ENCODE measurements at regions not wholly inside any gene's neighbourhood (a gene's known extent, or its start where the extent isn't known, plus 50 kb on each side); places are given as distances from the start of the nearest gene placed in this dataset.

GRCh38 chr10:57262892-57263291 lies 901.8 kb upstream of the ZWINT start:
- no peak overlapping the region for H2AFZ ChIP-seq (ENCODE audit: low read depth)
- no peak overlapping the region for H3K4me3 ChIP-seq (IDR thresholded peaks at IDR 0.05; ENCODE audit: insufficient read depth, low read depth, low read length)
- H3K4me2 ChIP-seq: no peak overlapping the region
- H3K4me1 ChIP-seq (ENCODE audit: low read depth, poor library complexity, severe bottlenecking): no peaks in the 10 kb centered on the region
- H3K27me3 ChIP-seq (ENCODE audit: insufficient read depth, low read depth): no peaks in the 10 kb centered on the region
- no peak overlapping the region for H3K27ac ChIP-seq
- no peak for TF ChIP-seq CTCF (conservative IDR thresholded peaks at IDR 0.05; ENCODE audit: low read depth, low read length)
- H3K36me3 ChIP-seq (ENCODE audit: insufficient read depth): no peaks in the 10 kb centered on the region
- H3K79me2 ChIP-seq (ENCODE audit: insufficient read depth, low read depth): no peaks in the 10 kb centered on the region
- no peak overlapping the region for H3K9ac ChIP-seq
- H4K20me1 ChIP-seq (ENCODE audit: insufficient read depth): no peaks in the 10 kb centered on the region

GRCh38 chr10:57260175-57260574 lies 899.1 kb upstream of the ZWINT start:
- Histone ChIP-seq H3K4me2 (no peak overlapping the region), H3K79me2 (ENCODE audit: insufficient read depth, low read depth) (no peaks in the 10 kb centered on the region), H3K27ac (no peak overlapping the region), H3K36me3 (ENCODE audit: insufficient read depth) (no peaks in the 10 kb centered on the region), H3K4me1 (ENCODE audit: low read depth, poor library complexity, severe bottlenecking) (no peaks in the 10 kb centered on the region), H3K9ac (no peak overlapping the region), H3K27me3 (ENCODE audit: insufficient read depth, low read depth) (no peaks in the 10 kb centered on the region), H4K20me1 (ENCODE audit: insufficient read depth) (no peaks in the 10 kb centered on the region), H2AFZ (ENCODE audit: low read depth) (no peak overlapping the region), H3K4me3 (IDR thresholded peaks at IDR 0.05; ENCODE audit: insufficient read depth, low read depth, low read length) (no peak overlapping the region)
- TF ChIP-seq CTCF (conservative IDR thresholded peaks at IDR 0.05; ENCODE audit: low read depth, low read length): no peak

- Histone ChIP-seq H3K79me2 (ENCODE audit: insufficient read depth, low read depth) (no peaks in the 10 kb centered on the region), H3K9ac (no peak overlapping the region), H3K36me3 (ENCODE audit: insufficient read depth) (no peaks in the 10 kb centered on the region), H2AFZ (ENCODE audit: low read depth) (no peak overlapping the region), H4K20me1 (ENCODE audit: insufficient read depth) (no peaks in the 10 kb centered on the region), H3K4me3 (IDR thresholded peaks at IDR 0.05; ENCODE audit: insufficient read depth, low read depth, low read length) (no peak overlapping the region), H3K27me3 (ENCODE audit: insufficient read depth, low read depth) (no peaks in the 10 kb centered on the region), H3K27ac (no peak overlapping the region), H3K4me2 (no peak overlapping the region), H3K4me1 (ENCODE audit: low read depth, poor library complexity, severe bottlenecking) (no peaks in the 10 kb centered on the region)
- TF ChIP-seq CTCF (conservative IDR thresholded peaks at IDR 0.05; ENCODE audit: low read depth, low read length): no peak
These were observed 888.7 kb upstream of the ZWINT start for GRCh38 chr10:57249615-57250281.

GRCh38 chr10:57247271-57247670 lies 886.2 kb upstream of the ZWINT start:
- H3K27me3 ChIP-seq (ENCODE audit: insufficient read depth, low read depth): no peaks in the 10 kb centered on the region
- no peaks in the 10 kb centered on the region for H3K36me3 ChIP-seq (ENCODE audit: insufficient read depth)

More at GRCh38 chr10:57247271-57247670, 886.2 kb upstream of the ZWINT start:
- Histone ChIP-seq H3K9ac (no peak overlapping the region), H4K20me1 (ENCODE audit: insufficient read depth) (no peaks in the 10 kb centered on the region), H3K27ac (no peak overlapping the region), H3K4me1 (ENCODE audit: low read depth, poor library complexity, severe bottlenecking) (no peaks in the 10 kb centered on the region), H2AFZ (ENCODE audit: low read depth) (no peak overlapping the region), H3K4me2 (no peak overlapping the region), H3K79me2 (ENCODE audit: insufficient read depth, low read depth) (no peaks in the 10 kb centered on the region), H3K4me3 (IDR thresholded peaks at IDR 0.05; ENCODE audit: insufficient read depth, low read depth, low read length) (no peak overlapping the region)
- TF ChIP-seq CTCF (conservative IDR thresholded peaks at IDR 0.05; ENCODE audit: low read depth, low read length): no peak

Data from KMS-11 (cell line).